BLaER1 (cell line): ENCODE measurements at regions not wholly inside any gene's neighbourhood (a gene's known extent, or its start where the extent isn't known, plus 50 kb on each side); places are given as distances from the start of the nearest gene placed in this dataset.
A peak's percentile ranks its signal among the peaks of the same experiment; 100 is the strongest.
"Not testable (repeated sequence)": the region's sequence is repeated elsewhere in the genome, so short reads cannot be mapped to it uniquely, and the experiment has no call there.

Experiments used
- H3K27ac ChIP-seq: shearing (Covaris generic); formaldehyde crosslinking; 2 replicates; pipeline ENCODE4 v1.8.1; 2022
- H3K27me3 ChIP-seq: shearing (Covaris generic); formaldehyde crosslinking; 2 replicates; pipeline ENCODE4 v1.8.1; 2022
- H3K36me3 ChIP-seq: shearing (Covaris generic); formaldehyde crosslinking; 2 replicates; pipeline ENCODE4 v1.8.1; 2022
- H3K4me1 ChIP-seq: shearing (Covaris generic); formaldehyde crosslinking; 2 replicates; pipeline ENCODE4 v1.8.1; 2022
- H3K4me2 ChIP-seq: shearing (Covaris generic); formaldehyde crosslinking; 2 replicates; pipeline ENCODE4 v1.8.1; 2022
- H3K4me3 ChIP-seq: shearing (Covaris generic); formaldehyde crosslinking; 2 replicates; pipeline ENCODE4 v1.8.1; 2022
- H3K9ac ChIP-seq: shearing (Covaris generic); formaldehyde crosslinking; 2 replicates; pipeline ENCODE4 v1.8.1; 2022
- H3K9me3 ChIP-seq: shearing (Covaris generic); formaldehyde crosslinking; 2 replicates; pipeline ENCODE4 v1.8.1; 2022
- H4K20me1 ChIP-seq: shearing (Covaris generic); formaldehyde crosslinking; 2 replicates; pipeline ENCODE4 v1.8.1; 2022
- Cebpa-rat ChIP-seq: shearing (Covaris generic); IDR thresholded peaks from 2 replicates; pipeline ENCODE4 v1.8.1; 2022

DNA sequence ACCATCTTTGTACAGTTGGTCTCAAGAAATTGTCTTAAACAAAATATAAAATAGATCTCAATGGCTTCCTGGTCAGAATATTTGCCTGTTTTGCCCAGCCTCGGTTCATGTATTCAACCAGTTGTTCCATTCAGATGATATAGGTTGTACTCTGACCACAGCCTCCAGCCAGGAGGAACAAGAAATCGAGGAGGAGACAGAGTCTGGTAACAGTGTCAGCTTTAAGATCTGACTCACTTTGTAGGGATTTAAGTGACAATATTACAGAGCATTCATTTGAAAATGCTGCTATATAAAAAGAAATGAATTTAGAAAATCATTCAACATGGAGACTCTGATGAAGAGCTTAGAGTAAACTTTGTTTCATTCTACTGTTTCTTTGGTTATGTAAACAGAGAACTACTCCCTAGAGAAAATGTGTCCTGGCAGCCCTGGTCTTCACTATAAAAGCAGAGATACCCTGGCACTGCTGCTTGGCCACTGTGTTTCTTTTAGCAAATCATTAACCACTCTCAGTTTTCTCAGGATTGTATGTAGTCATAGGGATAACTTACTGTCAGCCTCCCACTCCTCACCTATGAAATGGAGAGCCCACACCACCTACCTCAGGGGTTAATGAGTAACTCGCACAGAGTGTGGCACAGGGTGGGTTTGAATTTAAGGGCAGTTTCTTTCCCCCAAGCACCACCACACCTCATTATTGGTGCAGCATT, 53.5 kb downstream of the PAGE2 start:
- Histone ChIP-seq H3K9ac (no peak overlapping the region), H3K4me2 (no peak overlapping the region), H3K4me3 (no peak overlapping the region), H3K27ac (no peak overlapping the region), H3K27me3 (peaks cover 87% of the 10 kb centered on the region), H3K4me1 (no peaks in the 10 kb centered on the region), H4K20me1 (no peaks in the 10 kb centered on the region), H3K9me3 (peaks cover 13% of the 10 kb centered on the region), H3K36me3 (no peaks in the 10 kb centered on the region)
- TF ChIP-seq Cebpa-rat, result no peak

DNA sequence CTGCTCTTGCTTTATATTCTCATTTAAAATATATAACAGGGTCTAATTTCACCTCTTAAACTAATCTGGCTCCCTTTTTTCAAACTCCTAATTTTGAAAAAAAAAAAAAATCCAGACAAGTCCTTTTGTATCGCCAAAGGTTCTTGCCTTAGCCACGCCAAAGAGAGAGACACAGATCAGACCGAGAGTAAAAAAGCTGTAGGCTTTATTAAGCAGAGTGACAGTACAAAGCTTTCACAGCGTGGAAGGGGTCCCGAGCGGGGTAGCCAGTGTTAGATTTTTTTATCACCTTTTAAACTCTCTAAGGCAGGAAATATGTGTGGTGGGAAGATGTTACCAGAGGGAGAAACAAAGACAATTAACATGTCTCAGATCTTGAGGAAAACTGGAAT, 54.1 kb downstream of the PAGE2 start:
- Histone ChIP-seq H3K4me1 (no peaks in the 10 kb centered on the region), H3K4me3 (no peak overlapping the region), H3K4me2 (no peak overlapping the region), H3K9me3 (peaks cover 13% of the 10 kb centered on the region), H3K27ac (no peak overlapping the region), H4K20me1 (no peaks in the 10 kb centered on the region), H3K27me3 (peaks cover 83% of the 10 kb centered on the region), H3K36me3 (no peaks in the 10 kb centered on the region), H3K9ac (no peak overlapping the region)
- TF ChIP-seq Cebpa-rat, result no peak

DNA sequence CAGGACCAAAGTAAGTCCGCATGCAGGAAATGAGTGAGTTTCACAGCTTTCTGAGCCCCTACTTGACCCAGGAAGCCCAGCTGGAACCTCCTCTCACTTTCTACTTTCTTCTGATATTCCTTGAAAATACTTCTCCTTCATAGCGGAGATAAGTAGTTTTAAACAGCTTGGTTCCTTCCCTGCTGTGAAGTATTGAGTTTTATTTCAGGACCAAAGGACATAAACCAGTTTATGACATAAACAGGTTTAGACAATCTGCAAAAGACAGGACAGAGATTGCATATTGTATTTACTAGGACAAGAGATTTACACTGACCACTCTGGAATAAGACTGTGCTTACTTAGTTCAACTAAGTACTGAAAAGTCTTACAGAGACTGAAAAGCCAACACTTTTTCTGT, 54.8 kb downstream of the PAGE2 start:
- peaks cover 13% of the 10 kb centered on the region for H3K9me3 ChIP-seq
- no peak overlapping the region for H3K4me2 ChIP-seq
- no peak overlapping the region for H3K4me3 ChIP-seq
- no peaks in the 10 kb centered on the region for H4K20me1 ChIP-seq
- H3K9ac ChIP-seq, result no peak overlapping the region
- H3K36me3 ChIP-seq, result no peaks in the 10 kb centered on the region
- H3K27ac ChIP-seq, result no peak overlapping the region
- H3K4me1 ChIP-seq, result no peaks in the 10 kb centered on the region
- TF ChIP-seq Cebpa-rat, result no peak
- H3K27me3 ChIP-seq, result peaks cover 77% of the 10 kb centered on the region

DNA sequence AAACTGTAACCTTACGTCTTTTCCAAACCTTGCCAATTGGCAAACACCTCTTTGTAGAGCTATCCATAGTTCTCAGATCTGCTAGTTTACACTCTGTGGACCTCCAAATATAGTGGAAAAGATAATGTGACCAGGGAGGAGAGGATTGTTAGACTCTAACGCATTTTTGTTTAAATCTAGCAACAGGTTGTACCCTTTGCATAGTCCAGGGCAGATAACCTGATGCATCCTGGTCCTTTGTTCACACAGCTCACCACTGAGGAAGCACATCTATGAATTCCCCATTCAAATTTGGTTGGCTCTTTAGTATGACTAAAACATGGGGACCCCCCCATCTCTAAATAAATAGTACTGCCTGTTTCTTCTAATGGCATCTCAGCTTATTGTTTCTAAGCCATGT, 55.9 kb downstream of the PAGE2 start:
- Histone ChIP-seq H3K9me3 (peaks cover 6% of the 10 kb centered on the region), H3K27me3 (peaks cover 75% of the 10 kb centered on the region), H3K4me3 (no peak overlapping the region), H3K36me3 (no peaks in the 10 kb centered on the region), H3K4me2 (no peak overlapping the region), H3K9ac (no peak overlapping the region), H3K27ac (no peak overlapping the region), H4K20me1 (no peaks in the 10 kb centered on the region), H3K4me1 (no peaks in the 10 kb centered on the region)
- TF ChIP-seq Cebpa-rat, result no peak

DNA sequence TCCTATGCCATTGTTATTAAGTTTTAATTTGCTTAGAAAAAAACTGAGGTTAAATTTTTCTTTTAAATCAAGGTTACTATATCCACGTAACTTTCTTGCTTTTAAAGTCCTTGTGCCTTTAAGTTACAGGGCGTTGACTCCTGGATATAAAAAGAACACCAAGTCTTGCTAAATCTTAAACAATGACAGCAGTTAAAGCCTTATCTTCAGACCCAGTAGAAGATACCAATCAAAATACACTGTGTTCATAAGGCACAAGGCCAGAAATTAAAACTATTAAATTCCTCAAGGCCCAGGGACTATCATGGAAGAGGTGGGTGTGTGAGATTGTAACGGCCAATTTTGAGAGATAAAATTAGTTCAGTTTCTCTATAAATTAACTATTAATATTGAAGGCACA, 60.4 kb downstream of the PAGE2 start:
- Histone ChIP-seq H3K36me3 (no peaks in the 10 kb centered on the region), H3K27ac (no peak overlapping the region), H4K20me1 (no peaks in the 10 kb centered on the region), H3K9ac (no peak overlapping the region), H3K27me3 (peaks cover 69% of the 10 kb centered on the region), H3K4me3 (no peak overlapping the region), H3K4me2 (no peak overlapping the region), H3K4me1 (no peaks in the 10 kb centered on the region), H3K9me3 (no peaks in the 10 kb centered on the region)
- no peak for TF ChIP-seq Cebpa-rat

DNA sequence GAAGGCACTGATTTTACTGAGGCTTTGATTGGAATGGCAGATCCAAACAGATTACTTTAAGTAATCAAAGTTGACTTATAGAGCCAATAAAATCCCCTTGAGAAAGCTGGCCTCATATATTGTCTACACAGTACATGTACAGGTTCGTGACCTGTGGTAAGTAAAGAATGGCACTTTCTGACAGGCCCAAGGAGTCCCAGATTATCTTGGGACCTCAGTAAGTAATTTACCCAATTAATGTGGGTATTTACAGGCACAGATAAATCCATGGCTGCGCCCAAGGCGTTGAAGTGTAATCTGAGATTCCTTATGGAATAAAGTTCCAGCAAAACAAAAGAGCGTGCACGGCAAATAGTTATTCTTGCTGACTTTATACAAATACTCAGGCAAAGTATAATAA, 62.4 kb downstream of the PAGE2 start:
- no peak overlapping the region for H3K4me3 ChIP-seq
- H3K27me3 ChIP-seq, result peaks cover 71% of the 10 kb centered on the region
- no peak overlapping the region for H3K9ac ChIP-seq
- no peak for TF ChIP-seq Cebpa-rat
- no peaks in the 10 kb centered on the region for H3K9me3 ChIP-seq
- H4K20me1 ChIP-seq, result no peaks in the 10 kb centered on the region
- no peaks in the 10 kb centered on the region for H3K36me3 ChIP-seq
- H3K4me2 ChIP-seq, result no peak overlapping the region
- no peak overlapping the region for H3K27ac ChIP-seq
- no peaks in the 10 kb centered on the region for H3K4me1 ChIP-seq

DNA sequence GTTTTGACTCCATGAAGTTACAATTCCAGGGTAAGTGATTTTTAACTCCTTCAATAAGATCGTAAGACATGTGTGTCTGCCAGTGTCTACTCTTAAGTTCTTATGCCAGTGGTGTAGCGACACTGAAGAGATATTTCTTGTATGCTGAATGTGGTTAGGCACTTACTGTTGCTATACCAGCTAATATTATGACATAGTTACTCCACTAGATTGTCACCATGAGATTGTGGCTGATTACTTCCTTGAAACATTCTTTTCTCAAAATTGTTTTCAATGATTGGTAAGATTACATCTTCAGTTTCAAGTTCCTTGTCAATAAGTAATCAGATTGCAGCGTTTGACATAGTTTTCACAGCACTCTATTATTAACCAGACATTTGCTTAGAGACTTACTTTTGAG, 60.6 kb upstream of the PAGE5 start:
- no peak overlapping the region for H3K9ac ChIP-seq
- no peaks in the 10 kb centered on the region for H3K36me3 ChIP-seq
- no peak overlapping the region for H3K27ac ChIP-seq
- no peaks in the 10 kb centered on the region for H4K20me1 ChIP-seq
- H3K4me3 ChIP-seq, result no peak overlapping the region
- peak overlapping the region; percentile 58 for H3K4me2 ChIP-seq
- peaks cover 7% of the 10 kb centered on the region; the same call in 1 of the 2 replicates for H3K4me1 ChIP-seq
- H3K9me3 ChIP-seq, result no peaks in the 10 kb centered on the region
- H3K27me3 ChIP-seq, result peaks cover 83% of the 10 kb centered on the region
- TF ChIP-seq Cebpa-rat, result no peak

- H3K9ac ChIP-seq, result peak overlapping the region; percentile 57
- peaks cover 83% of the 10 kb centered on the region for H3K27me3 ChIP-seq
- peaks cover 5% of the 10 kb centered on the region; the same call in 1 of the 2 replicates for H3K9me3 ChIP-seq
- H3K4me3 ChIP-seq, result peak overlapping the region; percentile 66
- no peaks in the 10 kb centered on the region for H4K20me1 ChIP-seq
- H3K27ac ChIP-seq, result peak overlapping the region; percentile 68
- no peak for TF ChIP-seq Cebpa-rat
- peak overlapping the region; percentile 74 for H3K4me2 ChIP-seq
- no peaks in the 10 kb centered on the region for H3K36me3 ChIP-seq
- peaks cover 7% of the 10 kb centered on the region; the same call in 1 of the 2 replicates for H3K4me1 ChIP-seq
Measured at GRCh38 chrX:55160685-55161552, 59.2 kb upstream of the PAGE5 start.

DNA sequence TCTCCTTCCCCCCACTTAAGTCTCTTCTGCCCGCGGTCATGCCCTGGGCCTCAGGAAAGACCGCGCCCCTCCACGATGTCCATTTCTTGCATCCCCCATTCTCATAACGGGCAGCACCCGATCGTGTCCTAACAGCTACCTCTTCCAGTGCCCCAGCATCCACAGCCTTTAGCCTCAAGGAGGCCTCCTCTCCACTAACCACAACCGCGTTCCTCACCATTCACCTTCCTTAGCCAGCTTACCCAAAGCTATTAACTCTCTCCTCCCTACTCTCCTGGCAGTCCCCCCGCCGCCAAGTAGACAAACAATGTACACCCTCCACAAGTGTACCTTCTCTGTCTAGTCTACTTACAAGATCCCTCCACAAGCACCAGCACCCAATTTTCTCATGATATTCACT, 58.6 kb upstream of the PAGE5 start:
- Histone ChIP-seq H3K27me3 (peaks cover 85% of the 10 kb centered on the region), H3K9me3 (peaks cover 5% of the 10 kb centered on the region; the same call in 1 of the 2 replicates), H3K36me3 (no peaks in the 10 kb centered on the region), H3K4me1 (peaks cover 7% of the 10 kb centered on the region; the same call in 1 of the 2 replicates), H3K27ac (peak overlapping the region; percentile 68), H4K20me1 (no peaks in the 10 kb centered on the region), H3K4me2 (peak overlapping the region; percentile 74), H3K4me3 (peak overlapping the region; percentile 66), H3K9ac (peak overlapping the region; percentile 57)
- TF ChIP-seq Cebpa-rat, result no peak

GRCh38 chrX:55163171-55163570, 57.0 kb upstream of the PAGE5 start:
- Histone ChIP-seq H3K27ac (no peak overlapping the region), H3K9ac (no peak overlapping the region), H3K4me3 (no peak overlapping the region), H3K27me3 (peaks cover 83% of the 10 kb centered on the region), H3K4me2 (no peak overlapping the region), H4K20me1 (no peaks in the 10 kb centered on the region), H3K9me3 (peaks cover 5% of the 10 kb centered on the region; the same call in 1 of the 2 replicates), H3K36me3 (no peaks in the 10 kb centered on the region), H3K4me1 (peaks cover 7% of the 10 kb centered on the region; the same call in 1 of the 2 replicates)
- no peak for TF ChIP-seq Cebpa-rat

- H3K9me3 ChIP-seq, H3K4me1 ChIP-seq, H3K4me2 ChIP-seq, H3K27ac ChIP-seq, H3K4me3 ChIP-seq, H4K20me1 ChIP-seq, H3K9ac ChIP-seq, H3K36me3 ChIP-seq: not testable (repeated sequence)
- peaks cover 81% of the 10 kb centered on the region for H3K27me3 ChIP-seq
Measured at GRCh38 chrX:55165026-55165425, 55.1 kb upstream of the PAGE5 start.
